GM21360 (cell line): ENCODE measurements at regions not wholly inside any gene's neighbourhood (a gene's known extent, or its start where the extent isn't known, plus 50 kb on each side); places are given as distances from the start of the nearest gene placed in this dataset.
"Not testable (repeated sequence)": the region's sequence is repeated elsewhere in the genome, so short reads cannot be mapped to it uniquely, and the experiment has no call there.

ENCODE experiments used
- ATAC-seq: cut with Tn5 transposase; IDR thresholded peaks from one replicate; pipeline ENCODE4 v1.9.1; 2021; ENCODE audit warnings: mild to moderate bottlenecking, moderate library complexity; ENCODE audit not compliant: unreplicated experiment

DNA sequence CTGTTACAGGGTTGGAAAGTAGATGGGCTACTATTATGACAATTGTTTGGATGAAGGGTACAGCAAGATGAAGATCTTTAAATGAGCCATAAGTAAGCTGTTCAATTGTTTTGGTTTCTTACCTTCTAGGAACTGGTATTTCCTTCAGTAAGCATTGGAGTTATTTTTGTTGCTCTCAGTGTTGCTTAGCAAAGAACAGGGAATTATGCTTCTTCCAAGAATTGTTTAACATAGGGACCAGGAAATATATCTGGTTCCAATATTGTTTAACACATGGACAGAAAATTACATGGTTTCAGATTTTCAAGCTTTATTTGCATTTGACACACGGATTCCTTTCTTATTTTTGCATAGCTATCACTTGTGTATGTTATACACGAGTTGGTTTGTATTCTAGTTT, 1999.0 kb downstream of the ARAP2 start:
- ATAC-seq, result no peak

- no peak for ATAC-seq
These were observed 1993.8 kb downstream of the ARAP2 start for GRCh38 chr4:34250562-34250961.

GRCh38 chr4:34253239-34253638, 1991.1 kb downstream of the ARAP2 start:
- ATAC-seq, result no peak

GRCh38 chr4:34258176-34258575, 1986.1 kb downstream of the ARAP2 start:
- ATAC-seq, result no peak

DNA sequence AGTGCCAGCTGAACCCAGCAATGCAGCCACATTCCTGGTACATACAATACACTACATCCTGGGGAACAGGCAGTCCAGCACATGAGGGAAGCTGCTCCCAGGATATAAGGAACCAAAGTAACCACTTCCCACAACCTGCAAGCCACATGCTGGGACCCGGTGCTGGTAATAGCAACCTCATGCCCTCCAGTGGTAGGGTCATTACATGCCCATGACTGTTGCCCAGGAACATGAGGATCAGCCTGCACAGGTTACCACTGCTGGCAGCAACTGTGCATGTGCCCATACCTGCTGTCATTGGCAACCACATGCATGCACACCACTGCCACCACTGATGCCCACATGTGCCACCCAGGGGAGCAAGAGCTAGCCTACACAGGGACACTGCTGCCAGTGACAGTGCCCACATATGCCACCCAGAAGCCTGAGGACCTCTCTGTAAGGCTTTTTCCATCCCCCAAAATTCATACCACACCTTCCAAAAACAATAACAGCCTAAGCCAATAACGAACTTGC, 1982.5 kb downstream of the ARAP2 start:
- ATAC-seq, result no peak

GRCh38 chr4:34269613-34270012, 1974.7 kb downstream of the ARAP2 start:
- no peak for ATAC-seq

DNA sequence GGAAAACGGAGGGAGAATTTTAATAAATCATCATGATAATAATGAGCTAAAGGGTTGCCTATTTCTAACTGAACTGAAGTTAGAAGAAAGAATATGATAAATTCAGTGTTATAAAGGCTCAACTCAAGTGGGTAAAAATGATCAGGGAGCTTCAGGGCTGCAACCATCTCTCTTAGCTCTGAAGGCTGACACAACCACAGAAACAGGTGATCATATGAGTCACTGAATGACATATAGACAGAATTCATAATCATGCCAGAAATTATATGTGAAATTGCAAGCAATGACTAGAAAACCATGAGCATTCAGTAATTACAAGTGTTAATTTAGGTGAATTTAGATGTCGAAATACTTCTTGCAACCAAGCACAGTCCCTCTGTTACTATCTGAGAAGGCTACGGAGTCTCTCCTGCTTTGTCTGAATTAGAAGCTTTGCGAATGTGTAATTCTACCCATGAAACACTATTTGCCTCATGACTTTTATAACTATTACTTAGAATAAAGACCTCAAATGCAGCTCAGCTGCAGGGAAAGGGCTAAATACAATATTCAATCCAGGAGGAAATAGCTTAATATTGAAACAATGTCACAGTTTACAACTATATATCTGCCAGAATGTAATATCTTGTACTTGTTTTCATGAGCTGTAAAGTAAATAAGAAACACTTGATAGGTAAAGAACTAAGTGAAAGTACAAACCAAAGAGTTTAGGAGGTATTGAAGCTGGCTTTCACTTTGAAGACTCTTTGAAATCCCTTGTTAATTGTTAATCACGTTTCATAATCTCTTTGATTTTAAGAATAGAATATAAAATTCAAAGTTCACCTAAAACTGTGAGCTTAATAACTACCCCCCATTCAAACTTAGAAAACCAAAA, 1972.6 kb downstream of the ARAP2 start:
- no peak for ATAC-seq

GRCh38 chr4:34279011-34279410, 1965.3 kb downstream of the ARAP2 start:
- ATAC-seq, result no peak

GRCh38 chr4:34280131-34280530, 1964.2 kb downstream of the ARAP2 start:
- no peak for ATAC-seq

- no peak for ATAC-seq
These were observed 1962.5 kb downstream of the ARAP2 start for GRCh38 chr4:34281826-34282225.

GRCh38 chr4:34289489-34289888, 1954.8 kb downstream of the ARAP2 start:
- ATAC-seq, result no peak

- no peak for ATAC-seq
These were observed 1954.4 kb downstream of the ARAP2 start for GRCh38 chr4:34289962-34290361.

- ATAC-seq, result no peak
These were observed 1950.9 kb downstream of the ARAP2 start for GRCh38 chr4:34293459-34293858.

GRCh38 chr4:34309383-34309906, 1934.9 kb downstream of the ARAP2 start:
- ATAC-seq, result no peak

DNA sequence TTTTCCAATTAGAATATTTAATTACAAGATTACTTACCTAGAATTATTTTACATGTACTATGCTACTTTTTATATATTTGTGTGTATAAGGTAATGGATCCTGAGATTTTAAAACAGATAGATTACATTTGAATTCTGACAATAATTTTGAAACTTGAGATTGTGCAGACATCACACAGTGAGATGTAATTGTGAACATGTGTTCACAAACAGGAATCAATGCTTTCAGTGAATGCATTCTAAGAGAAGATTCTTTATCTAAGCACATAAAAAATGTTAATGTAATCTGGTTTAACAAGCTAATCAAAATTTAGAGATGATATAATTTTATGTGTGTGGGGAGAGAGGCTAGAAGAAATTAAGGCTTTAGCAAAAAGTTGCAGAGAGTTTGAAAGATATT, 1925.5 kb downstream of the ARAP2 start:
- no peak for ATAC-seq

GRCh38 chr4:34323549-34324320, 1920.6 kb downstream of the ARAP2 start:
- ATAC-seq, result no peak

- ATAC-seq, result no peak
These were observed 1915.4 kb downstream of the ARAP2 start for GRCh38 chr4:34328939-34329338.

GRCh38 chr4:34335156-34335555, 1909.2 kb downstream of the ARAP2 start:
- not testable (repeated sequence) for ATAC-seq

DNA sequence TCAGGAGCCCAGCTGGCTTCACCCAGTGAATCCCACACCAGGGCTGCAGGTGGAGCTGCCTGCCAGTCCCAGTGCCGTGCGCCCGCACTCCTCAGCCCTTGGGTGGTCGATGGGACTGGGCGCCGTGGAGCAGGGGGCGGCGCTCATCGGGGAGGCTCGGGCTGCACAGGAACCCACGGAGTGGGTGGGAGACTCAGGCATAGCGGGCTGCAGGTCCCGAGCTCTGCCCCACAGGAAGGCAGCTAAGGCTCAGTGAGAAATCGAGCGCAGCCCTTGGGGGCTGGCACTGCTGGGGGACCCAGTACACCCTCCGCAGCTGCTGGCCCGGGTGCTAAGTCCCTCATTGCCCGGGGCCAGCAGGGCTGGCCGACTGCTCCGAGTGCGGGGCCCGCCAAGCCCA, 1908.8 kb downstream of the ARAP2 start:
- ATAC-seq, result not testable (repeated sequence)

GRCh38 chr4:34362654-34363053, 1881.7 kb downstream of the ARAP2 start:
- no peak for ATAC-seq

DNA sequence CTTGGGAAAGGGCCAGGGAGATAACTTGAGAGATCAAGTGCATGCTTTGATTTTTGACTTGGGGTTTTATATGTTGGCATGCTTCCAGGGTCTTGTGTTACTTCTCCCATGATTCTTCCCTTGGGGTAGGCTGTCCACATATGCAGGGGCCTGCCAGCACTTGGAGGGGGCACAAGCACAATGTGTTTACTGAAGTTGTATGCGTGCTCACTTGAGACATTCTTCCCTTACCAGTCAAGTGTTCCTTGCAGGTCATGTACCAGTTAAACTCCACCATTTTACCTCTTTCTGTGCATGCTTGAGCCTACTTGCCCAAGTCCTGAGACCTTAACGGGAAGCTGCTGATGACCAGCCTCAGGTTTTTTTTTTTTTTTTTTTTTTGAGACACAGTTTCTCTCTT, 1880.5 kb downstream of the ARAP2 start:
- ATAC-seq, result no peak

DNA sequence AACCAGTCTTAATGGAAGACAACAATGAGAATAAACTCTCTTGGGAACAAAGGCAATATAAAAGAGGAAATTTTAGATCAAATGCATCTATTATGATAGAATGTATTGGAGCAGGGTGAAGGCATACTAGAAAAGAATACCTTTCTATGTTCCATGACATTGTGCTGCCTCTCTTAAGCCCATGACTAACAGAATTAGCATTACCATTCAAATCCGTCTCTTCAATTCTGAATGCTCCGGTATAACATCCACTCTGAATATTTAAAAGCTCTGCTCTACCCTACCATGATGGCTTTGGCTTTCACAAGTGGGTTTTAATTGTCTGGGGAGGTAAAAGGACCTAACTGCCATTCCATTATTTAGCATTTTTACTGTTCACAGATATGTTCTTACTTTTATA, 1878.4 kb downstream of the ARAP2 start:
- no peak for ATAC-seq
